Neural progenitor cell (in vitro differentiated cells): ENCODE measurements at regions not wholly inside any gene's neighbourhood (a gene's known extent, or its start where the extent isn't known, plus 50 kb on each side); places are given as distances from the start of the nearest gene placed in this dataset.

Source experiments
- DNase-seq: peaks from one replicate; pipeline ENCODE4 v3.0.0-alpha.2; 2016; ENCODE audit warnings: low spot score
- H2AFZ ChIP-seq: fragments of 200-600 bp; sonication (generic); replicated peaks from 2 replicates; pipeline ENCODE4 v1.6.1; 2016; ENCODE audit warnings: antibody characterized with exemption
- H3F3A ChIP-seq: fragments of 200-600 bp; sonication (generic); 2 replicates; pipeline ENCODE4 v1.6.1; 2016; ENCODE audit warnings: antibody characterized with exemption, low read depth
- H3K27ac ChIP-seq: fragments of 200-600 bp; sonication (generic); 2 replicates; pipeline ENCODE4 v1.5.1; 2016; ENCODE audit warnings: mild to moderate bottlenecking
- H3K27me3 ChIP-seq: fragments of 200-600 bp; sonication (generic); 2 replicates; pipeline ENCODE4 v1.6.1; 2016; ENCODE audit warnings: mild to moderate bottlenecking, moderate library complexity
- H3K36me3 ChIP-seq: fragments of 200-600 bp; sonication (generic); 2 replicates; pipeline ENCODE4 v1.5.1; 2016
- H3K4me1 ChIP-seq: fragments of 200-600 bp; sonication (generic); 2 replicates; pipeline ENCODE4 v1.6.1; 2016; ENCODE audit warnings: mixed run types
- H3K4me2 ChIP-seq: fragments of 200-600 bp; sonication (generic); 2 replicates; pipeline ENCODE4 v1.6.1; 2016
- H3K4me3 ChIP-seq: fragments of 200-600 bp; sonication (generic); 2 replicates; pipeline ENCODE4 v1.5.1; 2016
- H3K79me2 ChIP-seq: fragments of 200-600 bp; sonication (generic); 2 replicates; pipeline ENCODE4 v1.6.1; 2016; ENCODE audit warnings: low read depth
- H3K9ac ChIP-seq: fragments of 200-600 bp; sonication (generic); 2 replicates; pipeline ENCODE4 v1.6.1; 2016
- H3K9me3 ChIP-seq: fragments of 200-600 bp; sonication (generic); 2 replicates; pipeline ENCODE4 v1.5.1; 2016; ENCODE audit warnings: low read depth
- H4K20me1 ChIP-seq: fragments of 200-600 bp; sonication (generic); 2 replicates; pipeline ENCODE4 v1.6.1; 2016; ENCODE audit warnings: low read depth
- H3K27ac Mint-ChIP-seq: 3 replicates; pipeline ENCODE4 v1.8.0; 2021; ENCODE audit warnings: mixed read lengths
- H3K27me3 Mint-ChIP-seq: 2 replicates; pipeline ENCODE4 v1.8.0; 2022; ENCODE audit warnings: low read depth, mild to moderate bottlenecking, inconsistent platforms, moderate library complexity, mixed read lengths; ENCODE audit not compliant: insufficient read depth
- H3K36me3 Mint-ChIP-seq: 3 replicates; pipeline ENCODE4 v1.8.0; 2021; ENCODE audit warnings: mixed read lengths
- H3K4me1 Mint-ChIP-seq: 3 replicates; pipeline ENCODE4 v1.8.0; 2021; ENCODE audit warnings: mixed read lengths
- H3K4me3 Mint-ChIP-seq: 3 replicates; pipeline ENCODE4 v1.8.0; 2021; ENCODE audit warnings: mild to moderate bottlenecking, moderate library complexity, mixed read lengths
- H3K9me3 Mint-ChIP-seq: 3 replicates; pipeline ENCODE4 v1.8.0; 2020; ENCODE audit warnings: mixed read lengths
- CTCF ChIP-seq: fragments of 200-600 bp; sonication (generic); IDR thresholded peaks from 2 replicates; pipeline ENCODE4 v1.5.1; 2017; ENCODE audit warnings: antibody characterized with exemption, mild to moderate bottlenecking
- EZH2 ChIP-seq: fragments of 200-600 bp; sonication (generic); IDR thresholded peaks from 2 replicates; pipeline ENCODE4 v1.6.1; 2017; ENCODE audit warnings: antibody characterized with exemption, mild to moderate bottlenecking, moderate library complexity
- EZH2phosphoT487 ChIP-seq: fragments of 200-600 bp; sonication (generic); IDR thresholded peaks from 2 replicates; pipeline ENCODE4 v1.6.1; 2017; ENCODE audit warnings: antibody characterized with exemption

GRCh38 chr1:219083631-219084030 is 90.0 kb upstream of the LYPLAL1 start:
- H3F3A ChIP-seq = no peaks in the 10 kb centered on the region
- H3K4me2 ChIP-seq = no peak overlapping the region
- no peak overlapping the region for H3K27ac ChIP-seq
- TF ChIP-seq CTCF (no peak), EZH2 (no peak), EZH2phosphoT487 (no peak)
- H3K79me2 ChIP-seq = no peaks in the 10 kb centered on the region
- no peak for DNase-seq
- no peak overlapping the region for H3K4me3 ChIP-seq
- no peaks in the 10 kb centered on the region for H4K20me1 ChIP-seq
- H3K9me3 Mint-ChIP-seq = no peaks in the 10 kb centered on the region
- no peak overlapping the region for H2AFZ ChIP-seq
- H3K4me1 ChIP-seq = no peaks in the 10 kb centered on the region
- H3K4me3 Mint-ChIP-seq = no peak overlapping the region
- no peak overlapping the region for H3K27ac Mint-ChIP-seq
- H3K27me3 ChIP-seq = no peaks in the 10 kb centered on the region
- peaks cover 7% of the 10 kb centered on the region for H3K4me1 Mint-ChIP-seq
- H3K36me3 Mint-ChIP-seq = no peaks in the 10 kb centered on the region
- H3K9ac ChIP-seq = no peak overlapping the region
- H3K36me3 ChIP-seq = no peaks in the 10 kb centered on the region
- H3K9me3 ChIP-seq = no peaks in the 10 kb centered on the region
- no peaks in the 10 kb centered on the region for H3K27me3 Mint-ChIP-seq

GRCh38 chr1:219085082-219085481 is 88.6 kb upstream of the LYPLAL1 start:
- DNase-seq = no peak
- Histone ChIP-seq H3K4me2 (no peak overlapping the region), H3K27ac (no peak overlapping the region), H3K9ac (no peak overlapping the region), H3K4me1 (no peaks in the 10 kb centered on the region), H3K4me3 (no peak overlapping the region), H3K79me2 (no peaks in the 10 kb centered on the region), H4K20me1 (no peaks in the 10 kb centered on the region), H3K27me3 (no peaks in the 10 kb centered on the region), H3F3A (no peaks in the 10 kb centered on the region), H3K36me3 (no peaks in the 10 kb centered on the region), H3K9me3 (no peaks in the 10 kb centered on the region), H2AFZ (no peak overlapping the region)
- no peak for TF ChIP-seq CTCF
- TF ChIP-seq EZH2 = no peak
- no peak for TF ChIP-seq EZH2phosphoT487
- H3K27me3 Mint-ChIP-seq = no peaks in the 10 kb centered on the region
- no peaks in the 10 kb centered on the region for H3K9me3 Mint-ChIP-seq
- H3K4me3 Mint-ChIP-seq = no peak overlapping the region
- H3K4me1 Mint-ChIP-seq = peaks cover 7% of the 10 kb centered on the region
- no peaks in the 10 kb centered on the region for H3K36me3 Mint-ChIP-seq
- H3K27ac Mint-ChIP-seq = no peak overlapping the region

GRCh38 chr1:219085988-219086387 is 87.7 kb upstream of the LYPLAL1 start:
- no peak overlapping the region for H3K27ac ChIP-seq
- no peak overlapping the region for H3K4me3 ChIP-seq
- no peak for DNase-seq
- Mint-ChIP-seq H3K27ac (no peak overlapping the region), H3K9me3 (no peaks in the 10 kb centered on the region), H3K36me3 (no peaks in the 10 kb centered on the region), H3K4me3 (no peak overlapping the region), H3K27me3 (no peaks in the 10 kb centered on the region), H3K4me1 (peaks cover 7% of the 10 kb centered on the region)
- H3K4me1 ChIP-seq = no peaks in the 10 kb centered on the region
- TF ChIP-seq CTCF = no peak
- no peak for TF ChIP-seq EZH2phosphoT487
- no peak for TF ChIP-seq EZH2
- H3K27me3 ChIP-seq = no peaks in the 10 kb centered on the region
- no peaks in the 10 kb centered on the region for H3F3A ChIP-seq
- H4K20me1 ChIP-seq = no peaks in the 10 kb centered on the region
- H3K9ac ChIP-seq = no peak overlapping the region
- no peaks in the 10 kb centered on the region for H3K9me3 ChIP-seq
- H3K79me2 ChIP-seq = no peaks in the 10 kb centered on the region
- H3K4me2 ChIP-seq = no peak overlapping the region
- no peaks in the 10 kb centered on the region for H3K36me3 ChIP-seq
- H2AFZ ChIP-seq = no peak overlapping the region
